SK-N-SH (cell line): ENCODE measurements at regions not wholly inside any gene's neighbourhood (a gene's known extent, or its start where the extent isn't known, plus 50 kb on each side); places are given as distances from the start of the nearest gene placed in this dataset.

ENCODE experiments used
- CHD2 ChIP-seq: fragments of 150-350 bp; IDR thresholded peaks from 2 replicates; pipeline ENCODE4 v1.6.1; 2018; ENCODE audit warnings: low read length; ENCODE audit not compliant: partially characterized antibody
- CTCF ChIP-seq: fragments of 200-600 bp; sonication (generic); IDR thresholded peaks from 2 replicates; pipeline ENCODE4 v1.6.1; 2017; ENCODE audit warnings: antibody characterized with exemption, mild to moderate bottlenecking, moderate library complexity
- GABPA ChIP-seq: IDR thresholded peaks from 2 replicates; pipeline ENCODE4 v1.4.0; 2012; ENCODE audit warnings: low read depth, mild to moderate bottlenecking
- GATA2 ChIP-seq: sonication (generic); formaldehyde crosslinking; IDR thresholded peaks from 2 replicates; pipeline ENCODE4 v1.5.0; 2020; ENCODE audit warnings: mild to moderate bottlenecking, missing genetic modification reagents
- NRF1 ChIP-seq: IDR thresholded peaks from 2 replicates; pipeline ENCODE4 v1.6.1; 2012; ENCODE audit warnings: low read depth, mild to moderate bottlenecking, low read length
- REST ChIP-seq: IDR thresholded peaks from 2 replicates; pipeline ENCODE4 v1.6.1; 2012; ENCODE audit warnings: mild to moderate bottlenecking, low read depth, low read length, moderate library complexity
- TAF1 ChIP-seq: IDR thresholded peaks from 2 replicates; pipeline ENCODE4 v1.6.1; 2012; ENCODE audit warnings: low read depth, mild to moderate bottlenecking, low read length, moderate library complexity, borderline replicate concordance

GRCh38 chr6:128767705-128768104, 115.2 kb upstream of the LAMA2 start:
- TF ChIP-seq CHD2: no peak
- TF ChIP-seq REST: no peak
- TF ChIP-seq CTCF: no peak
- no peak for TF ChIP-seq TAF1
- TF ChIP-seq GABPA: no peak
- no peak for TF ChIP-seq NRF1
- TF ChIP-seq GATA2 (CRISPR knock-in tag): no peak
